GM18870 (cell line): ENCODE measurements at regions not wholly inside any gene's neighbourhood (a gene's known extent, or its start where the extent isn't known, plus 50 kb on each side); places are given as distances from the start of the nearest gene placed in this dataset.
"Not testable (repeated sequence)": the region's sequence is repeated elsewhere in the genome, so short reads cannot be mapped to it uniquely, and the experiment has no call there.

ENCODE experiments used
- ATAC-seq: cut with Tn5 transposase; IDR thresholded peaks from one replicate; pipeline ENCODE4 v1.9.1; 2021; ENCODE audit warnings: moderate library complexity; ENCODE audit not compliant: unreplicated experiment

GRCh38 chr11:91093141-91093540 is 870.3 kb upstream of the CHORDC1 start:
- ATAC-seq = no peak

- ATAC-seq = no peak
These were observed 868.7 kb upstream of the CHORDC1 start for GRCh38 chr11:91091563-91091962.

DNA sequence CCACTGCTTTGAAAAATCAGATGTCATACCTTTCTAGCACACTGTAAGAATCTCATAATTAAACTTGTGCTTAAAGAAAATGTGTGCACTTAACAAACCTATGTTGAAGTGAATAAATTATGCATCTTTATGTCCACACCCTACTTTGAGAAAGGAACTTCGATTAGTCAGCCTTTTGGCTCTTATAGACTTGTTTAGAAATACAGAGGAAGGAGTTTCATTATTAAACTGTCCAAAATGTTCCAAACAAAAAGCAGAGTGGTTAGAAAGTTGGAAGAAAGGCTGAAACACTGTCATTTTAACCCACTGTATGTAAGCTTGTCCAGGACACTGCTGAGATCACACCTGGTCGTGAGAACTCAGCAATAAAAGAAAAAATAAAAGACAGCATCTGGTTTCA is 863.2 kb upstream of the CHORDC1 start:
- no peak for ATAC-seq

- no peak for ATAC-seq
These were observed 859.4 kb upstream of the CHORDC1 start for GRCh38 chr11:91082255-91082654.

DNA sequence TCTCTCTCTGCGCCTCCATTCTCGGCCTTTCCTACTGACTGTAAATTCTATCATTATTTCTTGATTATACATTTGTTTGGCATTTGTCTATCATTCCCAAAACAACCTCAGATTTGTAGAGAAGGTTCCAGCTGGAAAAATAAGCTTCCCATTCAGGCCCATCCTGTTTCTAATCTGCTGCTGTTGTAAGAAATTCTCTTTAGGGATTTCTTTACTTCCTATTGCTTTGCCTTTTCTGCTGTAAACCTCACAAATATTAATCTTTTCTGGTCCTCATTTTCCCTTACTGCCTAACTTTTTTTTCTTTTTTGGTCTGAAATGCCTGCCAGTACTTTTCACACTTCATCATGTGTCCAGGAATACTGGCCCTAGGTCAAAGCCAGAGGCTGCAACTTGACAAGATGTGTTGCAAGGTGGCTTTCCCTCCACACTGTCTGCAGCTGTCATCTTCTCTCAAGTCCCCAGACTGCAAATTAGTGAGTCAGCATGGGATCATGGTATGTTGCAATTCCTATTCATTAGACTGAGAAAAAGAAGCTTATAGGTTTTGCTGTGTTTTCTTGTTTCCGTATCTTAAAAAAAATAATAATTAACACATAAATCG is 858.7 kb upstream of the CHORDC1 start:
- ATAC-seq = no peak

GRCh38 chr11:91078221-91078620 is 855.4 kb upstream of the CHORDC1 start:
- no peak for ATAC-seq

DNA sequence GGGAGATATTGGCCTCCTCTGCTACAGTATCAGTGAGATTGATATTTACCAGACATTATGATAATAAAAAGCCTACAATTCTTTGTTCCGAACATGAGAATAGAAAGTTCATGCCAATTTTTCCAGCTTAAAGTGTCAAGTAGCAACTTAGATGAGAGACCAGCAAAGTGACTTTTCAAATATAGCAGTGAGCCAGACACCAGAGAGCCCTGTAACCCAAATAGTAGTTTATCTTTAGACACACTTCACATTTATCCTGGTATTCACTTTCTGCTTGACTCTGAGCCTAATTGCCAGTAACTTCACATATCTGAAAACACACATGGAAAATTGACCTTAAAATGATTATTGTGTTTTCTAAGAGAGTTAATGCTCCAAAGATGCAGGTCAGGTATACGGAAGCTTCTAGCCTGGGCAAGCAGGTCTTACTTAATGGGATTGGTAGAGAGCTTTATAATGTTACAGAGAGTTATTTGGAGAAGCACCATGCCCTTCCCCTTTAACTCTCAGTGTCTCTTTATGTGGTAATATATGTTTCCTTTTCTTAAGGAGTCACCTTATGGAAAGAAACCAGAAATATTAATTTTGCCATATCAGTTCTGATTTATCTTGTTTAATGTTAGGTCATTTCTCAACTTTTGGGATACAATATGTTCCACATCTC is 852.3 kb upstream of the CHORDC1 start:
- ATAC-seq = no peak

GRCh38 chr11:91067666-91068065 is 844.8 kb upstream of the CHORDC1 start:
- ATAC-seq = no peak

GRCh38 chr11:91066456-91067047 is 843.7 kb upstream of the CHORDC1 start:
- ATAC-seq = no peak

GRCh38 chr11:91063399-91063798 is 840.5 kb upstream of the CHORDC1 start:
- ATAC-seq = not testable (repeated sequence)

GRCh38 chr11:91047882-91048281 is 825.0 kb upstream of the CHORDC1 start:
- ATAC-seq = no peak

GRCh38 chr11:91046261-91046660 is 823.4 kb upstream of the CHORDC1 start:
- no peak for ATAC-seq

DNA sequence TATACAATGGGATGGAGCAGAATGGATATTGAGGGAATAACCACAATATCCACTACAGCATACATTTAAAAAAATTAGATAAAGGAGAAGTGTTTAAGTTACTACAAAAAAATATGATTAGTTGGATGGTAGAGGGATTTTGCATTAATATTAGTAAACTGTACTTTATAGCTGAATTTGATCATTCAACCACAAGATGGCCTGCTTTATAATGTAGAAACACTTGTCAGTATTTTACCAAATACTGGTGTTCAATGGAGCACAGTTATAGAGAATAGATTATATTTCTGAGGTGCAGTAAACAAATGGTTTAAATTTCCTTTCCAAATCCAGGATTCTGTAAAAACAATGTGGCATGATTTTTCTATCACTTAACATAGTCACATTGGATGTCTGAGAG is 818.8 kb upstream of the CHORDC1 start:
- ATAC-seq = no peak

DNA sequence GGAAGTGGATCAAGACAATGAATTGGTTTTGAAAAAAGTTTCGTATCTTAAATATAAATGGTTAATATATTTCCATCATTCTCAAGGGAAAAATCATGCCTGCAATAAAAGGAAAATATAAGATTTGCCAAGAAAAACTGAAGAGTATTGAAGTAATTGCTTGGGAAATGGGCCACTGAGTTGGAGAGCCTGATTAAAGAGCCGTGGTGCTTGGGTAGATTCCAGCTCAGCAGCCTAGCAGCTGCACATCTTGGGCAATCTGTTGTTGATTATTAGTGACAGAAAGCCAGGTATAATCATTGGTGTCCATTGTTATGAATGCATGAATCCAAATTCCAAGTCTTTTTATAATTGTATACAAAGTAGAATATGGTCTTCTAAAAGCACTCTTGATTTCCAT is 800.9 kb upstream of the CHORDC1 start:
- ATAC-seq = no peak

- no peak for ATAC-seq
These were observed 788.7 kb upstream of the CHORDC1 start for GRCh38 chr11:91011503-91011902.

GRCh38 chr11:91005458-91005857 is 782.6 kb upstream of the CHORDC1 start:
- ATAC-seq = no peak

DNA sequence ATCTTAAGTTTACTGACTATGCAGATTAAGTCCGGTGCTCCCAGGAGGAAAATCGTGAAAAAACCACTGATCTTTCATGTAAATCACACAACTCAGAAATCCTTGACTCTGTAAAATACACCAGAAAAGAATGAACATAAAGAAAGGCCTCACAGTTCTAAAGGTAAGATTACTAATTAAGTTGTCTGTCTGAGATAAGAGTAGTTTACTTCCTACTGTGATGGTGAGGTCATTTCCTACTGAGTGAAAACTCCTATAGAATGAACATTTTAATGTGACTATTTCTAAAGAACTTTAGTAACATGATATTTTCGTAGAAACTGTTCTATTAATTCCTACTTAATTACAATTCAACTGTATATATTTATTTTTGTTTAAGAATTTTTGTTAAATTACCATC is 774.4 kb upstream of the CHORDC1 start:
- ATAC-seq = no peak

- not testable (repeated sequence) for ATAC-seq
These were observed 749.3 kb upstream of the CHORDC1 start for GRCh38 chr11:90972159-90972558.

DNA sequence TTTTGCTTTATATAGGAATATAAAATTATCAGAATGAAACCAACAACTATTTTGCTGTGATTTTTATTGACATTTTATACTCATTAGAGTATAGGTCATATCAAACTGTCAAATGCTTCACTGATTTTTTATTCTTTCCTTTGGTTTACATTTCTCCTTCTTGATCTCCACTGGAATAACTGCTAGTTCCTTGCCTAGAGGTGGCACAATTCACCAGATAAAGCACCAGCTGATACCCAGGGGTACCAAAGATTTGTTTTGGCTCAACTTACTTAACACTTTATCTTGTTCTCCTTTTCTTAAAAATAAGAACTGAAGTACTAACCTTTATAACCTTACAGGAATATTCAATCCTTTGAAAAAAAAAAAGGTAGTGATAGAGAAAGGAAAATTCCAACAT is 725.1 kb upstream of the CHORDC1 start:
- no peak for ATAC-seq

DNA sequence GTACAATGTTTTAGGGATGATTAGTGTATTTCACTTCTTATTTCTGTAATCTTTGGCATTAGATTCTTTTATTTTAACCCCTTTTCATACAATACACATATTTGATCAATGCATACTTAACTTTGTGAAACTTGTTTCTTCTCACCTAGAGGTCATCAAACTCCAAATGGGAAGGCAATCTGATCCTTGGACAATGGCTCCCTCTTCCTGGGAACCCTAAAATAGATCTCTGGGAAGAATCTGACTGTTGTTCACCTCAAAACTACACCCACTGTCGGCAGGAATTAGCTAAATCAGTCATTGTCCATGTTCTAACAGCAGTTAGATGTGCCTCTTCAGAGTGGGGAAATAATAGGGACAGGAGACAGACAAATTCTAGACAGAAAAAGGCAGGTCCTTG is 707.4 kb upstream of the CHORDC1 start:
- no peak for ATAC-seq

- no peak for ATAC-seq
These were observed 696.5 kb upstream of the CHORDC1 start for GRCh38 chr11:90919332-90919731.

DNA sequence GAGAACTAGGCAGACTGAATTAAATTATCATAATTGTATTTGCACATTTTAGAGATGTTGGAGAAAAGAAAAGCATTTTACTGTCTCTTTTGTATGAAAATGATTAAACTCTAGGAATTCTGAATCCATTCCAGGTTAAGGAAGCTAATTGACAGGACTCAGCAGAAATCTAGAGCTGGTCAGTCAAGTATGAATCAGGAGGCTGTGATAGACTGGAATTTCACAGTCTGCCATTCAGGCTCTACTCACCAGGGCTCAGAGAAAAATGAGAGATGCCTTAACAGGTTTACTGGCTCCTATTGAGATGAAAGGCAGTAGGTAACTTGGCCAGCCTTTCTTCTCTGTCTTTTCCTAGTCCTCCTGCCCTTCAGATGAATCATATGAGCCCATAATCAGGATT is 693.9 kb upstream of the CHORDC1 start:
- no peak for ATAC-seq
